ENCODE measurements at regions not wholly inside any gene's neighbourhood (a gene's known extent, or its start where the extent isn't known, plus 50 kb on each side); places are given as distances from the start of the nearest gene placed in this dataset.

DNA sequence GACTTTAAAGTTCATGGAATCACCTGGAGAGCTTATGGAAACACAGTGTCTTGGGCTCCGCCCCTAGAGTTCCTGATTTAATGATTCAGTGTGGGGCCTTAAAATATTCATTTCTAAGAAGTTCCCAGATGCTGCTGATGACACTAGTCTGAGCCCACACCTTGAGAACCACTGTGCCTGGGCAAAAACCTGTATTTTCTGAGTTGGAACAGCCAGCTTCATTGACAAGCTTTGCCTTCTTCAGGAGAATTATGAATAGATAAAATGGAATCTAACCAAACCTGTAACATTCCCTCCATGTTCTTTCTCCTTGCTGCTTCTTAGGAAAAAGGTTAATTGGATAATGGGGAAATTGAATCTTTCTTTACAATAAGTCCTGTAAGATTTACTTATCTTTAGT, 490.7 kb downstream of the DIPK2A start:
- no peak overlapping the region for H3K27ac Mint-ChIP-seq
- H3K4me1 Mint-ChIP-seq (ENCODE audit: low read depth) = peaks cover 18% of the 10 kb centered on the region
- no peaks in the 10 kb centered on the region for H3K36me3 Mint-ChIP-seq (ENCODE audit: insufficient read depth)
- no peak for DNase-seq (ENCODE audit: low spot score, unreplicated experiment)
- peaks cover 3% of the 10 kb centered on the region for H3K9me3 Mint-ChIP-seq (ENCODE audit: low read depth)
- H3K4me3 Mint-ChIP-seq (ENCODE audit: low read depth) = no peak overlapping the region
- TF ChIP-seq, protein P1, sequence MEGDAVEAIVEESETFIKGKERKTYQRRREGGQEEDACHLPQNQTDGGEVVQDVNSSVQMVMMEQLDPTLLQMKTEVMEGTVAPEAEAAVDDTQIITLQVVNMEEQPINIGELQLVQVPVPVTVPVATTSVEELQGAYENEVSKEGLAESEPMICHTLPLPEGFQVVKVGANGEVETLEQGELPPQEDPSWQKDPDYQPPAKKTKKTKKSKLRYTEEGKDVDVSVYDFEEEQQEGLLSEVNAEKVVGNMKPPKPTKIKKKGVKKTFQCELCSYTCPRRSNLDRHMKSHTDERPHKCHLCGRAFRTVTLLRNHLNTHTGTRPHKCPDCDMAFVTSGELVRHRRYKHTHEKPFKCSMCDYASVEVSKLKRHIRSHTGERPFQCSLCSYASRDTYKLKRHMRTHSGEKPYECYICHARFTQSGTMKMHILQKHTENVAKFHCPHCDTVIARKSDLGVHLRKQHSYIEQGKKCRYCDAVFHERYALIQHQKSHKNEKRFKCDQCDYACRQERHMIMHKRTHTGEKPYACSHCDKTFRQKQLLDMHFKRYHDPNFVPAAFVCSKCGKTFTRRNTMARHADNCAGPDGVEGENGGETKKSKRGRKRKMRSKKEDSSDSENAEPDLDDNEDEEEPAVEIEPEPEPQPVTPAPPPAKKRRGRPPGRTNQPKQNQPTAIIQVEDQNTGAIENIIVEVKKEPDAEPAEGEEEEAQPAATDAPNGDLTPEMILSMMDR (IDR thresholded peaks at IDR 0.05; ENCODE audit: unreplicated experiment) = no peak
- no peaks in the 10 kb centered on the region for H3K27me3 Mint-ChIP-seq

DNA sequence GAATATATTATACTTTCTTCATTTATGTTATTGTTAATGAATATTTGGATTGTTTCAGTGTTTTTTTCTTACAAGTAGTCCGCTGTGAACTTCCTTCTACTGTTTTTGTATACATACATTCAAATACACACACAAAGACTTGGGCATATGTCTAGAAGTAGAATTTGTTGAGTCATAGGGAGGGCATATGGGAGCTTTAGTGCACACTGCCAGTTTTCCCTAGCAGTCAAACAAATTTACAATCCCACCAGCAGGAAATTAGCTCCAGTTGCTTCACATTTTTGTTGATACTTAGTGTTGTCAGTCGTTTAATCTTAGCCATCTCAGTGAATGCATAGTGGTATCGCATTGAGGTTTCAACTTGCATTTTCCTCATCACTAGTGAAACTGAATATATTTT, 492.3 kb downstream of the DIPK2A start:
- Mint-ChIP-seq H3K4me3 (ENCODE audit: low read depth) (no peak overlapping the region), H3K36me3 (ENCODE audit: insufficient read depth) (no peaks in the 10 kb centered on the region), H3K27ac (no peak overlapping the region), H3K27me3 (no peaks in the 10 kb centered on the region), H3K4me1 (ENCODE audit: low read depth) (peaks cover 31% of the 10 kb centered on the region), H3K9me3 (ENCODE audit: low read depth) (no peaks in the 10 kb centered on the region)
- TF ChIP-seq, protein P1 (IDR thresholded peaks at IDR 0.05; ENCODE audit: unreplicated experiment) = no peak
- DNase-seq (ENCODE audit: low spot score, unreplicated experiment) = no peak

GRCh38 chr3:144466114-144466513, 494.5 kb downstream of the DIPK2A start:
- Mint-ChIP-seq H3K27me3 (no peaks in the 10 kb centered on the region), H3K9me3 (ENCODE audit: low read depth) (no peaks in the 10 kb centered on the region), H3K4me3 (ENCODE audit: low read depth) (no peak overlapping the region), H3K4me1 (ENCODE audit: low read depth) (peaks cover 38% of the 10 kb centered on the region), H3K27ac (no peak overlapping the region), H3K36me3 (ENCODE audit: insufficient read depth) (no peaks in the 10 kb centered on the region)
- TF ChIP-seq, protein P1 (IDR thresholded peaks at IDR 0.05; ENCODE audit: unreplicated experiment) = no peak
- no peak for DNase-seq (ENCODE audit: low spot score, unreplicated experiment)

- TF ChIP-seq, protein P1 (IDR thresholded peaks at IDR 0.05; ENCODE audit: unreplicated experiment) = no peak
- Mint-ChIP-seq H3K9me3 (ENCODE audit: low read depth) (no peaks in the 10 kb centered on the region), H3K4me1 (ENCODE audit: low read depth) (peaks cover 38% of the 10 kb centered on the region), H3K27me3 (no peaks in the 10 kb centered on the region), H3K27ac (peak overlapping the region; percentile 79), H3K4me3 (ENCODE audit: low read depth) (no peak overlapping the region), H3K36me3 (ENCODE audit: insufficient read depth) (no peaks in the 10 kb centered on the region)
- no peak for DNase-seq (ENCODE audit: low spot score, unreplicated experiment)
Measured at GRCh38 chr3:144466540-144466939, 494.9 kb downstream of the DIPK2A start.

DNA sequence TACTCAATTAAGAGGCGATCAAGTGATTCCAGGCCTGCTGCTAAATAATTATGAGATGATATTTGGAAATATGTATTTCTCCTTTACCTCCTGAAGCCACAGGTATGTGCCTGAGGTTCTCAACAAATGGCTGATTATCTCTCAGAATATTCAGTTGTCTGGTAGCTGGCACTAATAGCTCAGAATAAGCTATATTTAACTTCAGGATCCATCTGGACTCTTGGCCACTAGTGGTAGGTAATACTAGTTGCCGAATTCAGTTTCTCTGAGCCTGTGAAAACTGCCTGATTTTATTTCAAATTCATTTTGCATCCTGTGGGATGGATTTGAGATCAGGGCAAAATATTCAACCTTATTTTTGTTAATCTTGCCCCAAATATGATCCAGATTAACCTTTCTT, 499.0 kb downstream of the DIPK2A start:
- no peaks in the 10 kb centered on the region for H3K9me3 Mint-ChIP-seq (ENCODE audit: low read depth)
- H3K4me3 Mint-ChIP-seq (ENCODE audit: low read depth) = no peak overlapping the region
- no peak overlapping the region for H3K27ac Mint-ChIP-seq
- TF ChIP-seq, protein P1 (IDR thresholded peaks at IDR 0.05; ENCODE audit: unreplicated experiment) = no peak
- H3K4me1 Mint-ChIP-seq (ENCODE audit: low read depth) = peaks cover 50% of the 10 kb centered on the region
- H3K27me3 Mint-ChIP-seq = no peaks in the 10 kb centered on the region
- no peak for DNase-seq (ENCODE audit: low spot score, unreplicated experiment)
- no peaks in the 10 kb centered on the region for H3K36me3 Mint-ChIP-seq (ENCODE audit: insufficient read depth)

All from progenitor cell of endocrine pancreas (in vitro differentiated cells).